NCI-H1105 treated with DMSO at 0.1 percent for 48 hours (cell line): ENCODE measurements at regions not wholly inside any gene's neighbourhood (a gene's known extent, or its start where the extent isn't known, plus 50 kb on each side); places are given as distances from the start of the nearest gene placed in this dataset.

Experiments
- DNase-seq: peaks from one replicate; lab custom pipeline; 2025; lab: John Stamatoyannopoulos, UW

DNA sequence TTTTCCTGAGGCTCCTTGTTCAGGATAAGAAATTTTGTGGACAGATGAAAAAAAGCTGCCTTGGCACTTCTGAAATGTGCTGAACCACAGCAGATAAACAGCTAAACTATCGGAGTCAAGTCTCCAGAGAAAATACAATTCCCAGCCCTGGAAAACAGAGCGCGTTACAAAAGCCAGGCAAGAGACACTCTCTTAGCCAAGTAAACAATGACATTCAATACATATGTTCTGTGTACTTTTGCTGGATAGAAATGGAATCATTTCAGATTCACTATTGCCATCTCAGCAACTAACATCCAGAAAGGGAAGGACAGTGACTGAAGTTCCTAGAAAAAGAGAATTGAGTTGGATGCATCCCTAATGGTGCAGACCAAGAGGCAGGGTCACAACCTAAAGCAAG is 196.8 kb upstream of the NRSN1 start:
- DNase-seq = no peak

- no peak for DNase-seq
These were observed 185.5 kb upstream of the NRSN1 start for GRCh38 chr6:23940466-23940865.

GRCh38 chr6:23951691-23952090 is 174.3 kb upstream of the NRSN1 start:
- no peak for DNase-seq

GRCh38 chr6:23952245-23952644 is 173.8 kb upstream of the NRSN1 start:
- DNase-seq = no peak

- DNase-seq = no peak
These were observed 172.0 kb upstream of the NRSN1 start for GRCh38 chr6:23953976-23954375.

DNA sequence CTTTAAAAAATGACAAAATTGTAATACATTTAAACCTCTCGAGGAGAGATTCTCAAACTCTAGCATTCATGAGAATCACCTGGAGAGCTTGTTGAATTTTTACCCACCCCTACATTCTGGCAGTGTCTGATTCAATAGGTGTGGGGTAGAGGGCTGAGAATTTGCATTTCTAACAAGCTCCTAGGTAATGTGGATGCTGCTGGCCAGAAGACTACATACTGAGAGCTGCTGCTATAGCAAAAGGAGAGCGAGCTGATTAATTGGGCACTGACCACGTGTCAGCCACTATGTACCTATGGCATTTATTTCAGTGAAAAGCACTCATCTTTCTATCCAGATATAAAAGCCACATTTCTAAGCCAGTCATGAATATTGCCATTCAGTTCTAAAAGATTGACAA is 169.0 kb upstream of the NRSN1 start:
- no peak for DNase-seq

DNA sequence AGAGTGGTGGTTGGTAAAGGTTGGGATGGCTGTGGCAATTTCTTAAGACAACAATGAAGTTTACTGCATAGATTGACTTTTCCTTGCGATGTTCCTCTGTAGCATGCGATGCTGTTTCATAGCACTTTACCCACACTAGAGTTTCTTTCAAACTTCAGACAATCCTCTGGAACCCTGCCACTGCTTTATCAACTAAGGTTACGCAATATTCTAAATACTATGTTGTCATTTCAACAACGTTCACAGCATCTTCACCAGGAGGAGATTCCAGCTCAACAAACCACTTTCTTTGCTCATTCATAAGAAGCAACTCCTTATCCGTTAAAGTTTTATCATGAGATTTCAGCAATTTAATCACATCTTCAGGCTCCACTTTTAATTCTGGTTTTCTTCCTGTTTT is 161.2 kb upstream of the NRSN1 start:
- no peak for DNase-seq

GRCh38 chr6:23969344-23969743 is 156.7 kb upstream of the NRSN1 start:
- DNase-seq = no peak

- no peak for DNase-seq
These were observed 148.3 kb upstream of the NRSN1 start for GRCh38 chr6:23977706-23978105.

GRCh38 chr6:23980965-23981364 is 145.1 kb upstream of the NRSN1 start:
- DNase-seq = no peak

GRCh38 chr6:23981923-23982322 is 144.1 kb upstream of the NRSN1 start:
- no peak for DNase-seq

DNA sequence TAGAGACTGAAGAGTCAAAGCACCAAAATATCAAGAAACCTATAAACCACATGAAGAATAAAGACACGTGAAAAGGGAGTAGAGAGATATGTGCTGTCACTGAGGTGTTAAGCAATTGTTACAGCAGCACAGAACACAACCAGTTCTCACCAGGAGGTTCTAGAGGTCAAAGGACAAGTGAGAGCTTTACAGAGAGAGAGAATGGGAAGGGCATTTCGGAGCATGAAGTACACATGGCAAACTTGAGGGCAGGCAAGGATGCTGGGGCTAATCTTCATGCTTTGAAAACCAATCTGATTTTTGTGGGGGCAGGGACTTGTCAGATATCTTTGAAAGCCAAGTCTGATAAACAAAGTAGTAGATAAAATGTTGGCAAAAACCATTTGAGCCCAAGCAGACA is 142.3 kb upstream of the NRSN1 start:
- DNase-seq = no peak

DNA sequence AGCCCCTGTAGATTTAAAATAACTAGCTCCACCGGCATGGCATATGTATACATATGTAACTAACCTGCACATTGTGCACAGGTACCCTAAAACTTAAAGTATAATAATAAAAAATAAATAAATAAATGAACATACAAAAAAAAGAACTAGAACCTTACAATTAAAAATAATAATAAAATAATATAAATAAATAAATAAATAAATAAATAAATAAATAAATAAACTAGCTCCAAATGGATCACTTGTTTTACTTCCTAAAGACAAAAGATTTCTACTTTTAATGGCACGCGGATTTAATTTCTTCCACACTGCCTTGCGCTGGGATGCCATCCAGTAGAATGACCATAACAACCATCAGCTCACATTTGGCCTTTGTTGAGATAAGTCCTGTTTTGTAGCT is 141.0 kb upstream of the NRSN1 start:
- DNase-seq = no peak

DNA sequence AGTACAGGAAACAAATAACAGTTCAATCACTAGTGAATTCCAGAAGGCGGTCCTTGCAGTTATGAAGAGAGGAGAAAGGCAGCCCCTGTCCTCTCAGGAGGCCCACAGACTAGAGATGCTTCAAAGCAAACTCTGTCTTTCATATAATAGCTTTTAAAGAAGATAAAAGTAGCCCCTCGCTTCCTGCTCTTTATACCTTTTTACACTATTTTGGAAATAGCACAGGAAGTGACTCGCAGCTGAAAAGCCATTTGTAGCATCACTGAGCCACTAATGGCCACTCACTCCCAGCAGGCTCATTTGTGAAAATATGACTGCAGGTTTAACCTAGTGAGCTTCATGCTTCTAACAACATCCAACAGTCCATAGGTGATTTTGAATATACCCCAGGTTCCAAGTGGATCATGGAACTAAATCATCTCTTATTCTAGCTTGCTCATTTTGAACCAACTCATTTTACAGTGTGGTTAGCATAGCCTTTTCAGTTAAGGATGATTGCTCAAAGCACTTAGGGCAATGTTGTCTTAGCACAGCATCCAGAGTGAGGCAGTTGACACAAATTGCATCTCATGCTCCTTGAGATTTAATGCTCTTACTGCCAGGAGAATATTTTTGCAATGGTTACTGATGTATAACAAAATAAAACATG is 136.0 kb upstream of the NRSN1 start:
- no peak for DNase-seq

DNA sequence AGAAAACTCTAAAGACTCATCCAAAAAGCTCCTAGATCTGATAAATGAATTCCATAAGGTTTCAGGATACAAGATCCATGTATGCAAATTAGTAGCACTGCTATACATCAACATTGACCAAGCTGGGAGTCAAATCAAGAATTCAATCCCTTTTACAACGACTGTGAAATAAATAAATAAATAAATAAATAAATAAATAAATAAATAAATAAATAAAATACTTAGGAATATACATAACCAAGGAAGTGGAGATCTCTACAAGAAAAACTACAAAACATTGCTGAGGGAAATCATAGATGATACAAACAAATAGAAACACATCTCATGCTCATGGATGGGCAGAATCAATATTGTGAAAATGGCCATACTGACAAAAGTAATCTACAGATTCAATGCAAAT is 132.0 kb upstream of the NRSN1 start:
- no peak for DNase-seq

- no peak for DNase-seq
These were observed 122.0 kb upstream of the NRSN1 start for GRCh38 chr6:24004062-24004461.

DNA sequence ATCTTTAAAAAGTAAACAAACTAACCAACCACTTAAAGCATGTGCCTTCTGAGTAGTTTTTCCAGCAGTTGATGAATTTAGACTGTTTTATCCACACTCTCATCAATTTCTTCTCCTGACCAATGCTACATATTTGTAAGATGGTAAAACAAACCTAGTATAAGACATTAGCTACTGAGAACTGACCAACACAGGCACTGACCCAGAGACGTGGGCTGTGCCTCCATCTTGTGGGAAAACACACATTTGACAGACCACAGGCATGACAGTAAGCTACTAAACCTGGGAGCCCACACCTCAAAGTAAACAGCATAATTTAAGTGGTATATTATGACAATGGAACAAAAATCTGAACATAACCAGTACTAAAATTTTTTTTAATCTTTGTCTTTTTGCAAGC is 121.4 kb upstream of the NRSN1 start:
- DNase-seq = no peak

DNA sequence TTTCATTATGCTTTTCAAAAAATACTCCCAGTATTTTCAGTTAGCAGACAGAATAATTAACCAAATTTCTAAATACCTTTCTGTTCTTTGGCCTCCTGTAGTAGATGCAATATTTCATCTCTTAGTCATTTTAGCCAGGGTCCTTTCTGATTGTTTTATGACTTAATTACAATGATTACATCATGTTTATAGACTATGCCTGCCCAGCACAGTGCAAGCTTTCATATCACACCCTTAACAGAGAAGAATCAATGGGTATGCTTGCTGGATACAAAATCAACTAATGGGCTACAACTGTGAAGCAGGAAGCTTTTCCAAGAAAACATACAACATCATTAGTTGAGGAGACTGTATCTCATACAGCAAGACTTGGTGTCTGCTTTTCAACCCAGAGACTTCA is 119.8 kb upstream of the NRSN1 start:
- DNase-seq = no peak

GRCh38 chr6:24009319-24009718 is 116.7 kb upstream of the NRSN1 start:
- peak; percentile 72 for DNase-seq

DNA sequence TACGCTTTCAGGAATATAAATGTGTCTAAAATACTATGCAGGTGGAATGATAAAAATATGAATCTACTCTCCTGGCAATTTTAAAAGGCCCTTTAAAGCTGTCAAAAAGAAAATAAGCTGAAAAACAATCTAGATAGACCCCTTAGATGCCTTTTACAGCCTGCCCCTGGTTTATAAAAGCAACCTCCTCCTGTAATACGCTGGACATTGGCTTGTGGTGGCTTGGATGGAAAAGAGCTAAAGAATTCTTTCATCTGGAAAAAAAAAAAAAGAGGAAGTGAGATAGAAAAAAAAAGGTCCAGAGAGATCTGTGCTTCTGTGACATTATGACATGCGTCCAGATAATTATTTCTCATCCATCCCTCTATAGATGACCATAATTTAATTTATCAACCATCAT is 115.9 kb upstream of the NRSN1 start:
- DNase-seq = no peak

GRCh38 chr6:24016286-24016685 is 109.7 kb upstream of the NRSN1 start:
- no peak for DNase-seq

DNA sequence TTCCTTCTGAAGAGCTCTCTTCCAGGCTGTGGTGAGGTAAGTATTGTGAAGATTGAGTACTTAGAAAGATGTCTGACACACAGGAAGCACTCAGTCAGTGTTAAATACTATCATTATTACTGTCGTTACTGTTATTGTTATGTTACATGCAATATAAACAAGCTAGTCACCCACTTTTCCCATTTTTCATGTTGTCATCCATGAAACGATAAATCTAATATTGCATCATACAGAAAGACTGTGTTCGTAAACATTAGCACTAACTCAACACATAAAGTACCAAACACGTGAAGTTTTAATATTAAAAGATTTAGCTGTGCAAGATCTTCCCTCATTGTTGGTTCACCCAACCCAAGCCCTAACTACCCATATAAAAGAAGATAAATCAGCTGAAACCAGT is 109.2 kb upstream of the NRSN1 start:
- DNase-seq = no peak

- DNase-seq = no peak
These were observed 106.6 kb upstream of the NRSN1 start for GRCh38 chr6:24019393-24019792.

GRCh38 chr6:24019830-24020229 is 106.2 kb upstream of the NRSN1 start:
- DNase-seq = no peak

- no peak for DNase-seq
These were observed 100.0 kb upstream of the NRSN1 start for GRCh38 chr6:24026050-24026449.
